WTC11 (cell line): ENCODE measurements at regions not wholly inside any gene's neighbourhood (a gene's known extent, or its start where the extent isn't known, plus 50 kb on each side); places are given as distances from the start of the nearest gene placed in this dataset.

ENCODE experiments used
- ATAC-seq: fragments of 200-7000 bp; cut with Tn5 transposase; 2 replicates; pipeline ENCODE4 v1.10.0; 2021; ENCODE audit warnings: mild to moderate bottlenecking, moderate library complexity
- CTCF ChIA-PET: fragments of 300-600 bp; sonication (Branson Sonifier 250); formaldehyde crosslinking; loops from one replicate; lab custom pipeline; 2021; ENCODE audit warnings: antibody characterized with exemption; lab: Charles Lee
- POLR2A ChIA-PET: fragments of 350-600 bp; sonication (Branson Sonifier 250); formaldehyde crosslinking; loops from one replicate; lab custom pipeline; 2021; ENCODE audit warnings: antibody characterized with exemption; lab: Charles Lee
- DNase-seq: peaks from one replicate; pipeline ENCODE4 v3.0.0; 2021; ENCODE audit warnings: low spot score
- H3K27ac Mint-ChIP-seq: 2 replicates; pipeline ENCODE4 v1.8.0; 2021; ENCODE audit warnings: mixed read lengths
- H3K27me3 Mint-ChIP-seq: 2 replicates; pipeline ENCODE4 v1.8.0; 2021; ENCODE audit warnings: low read depth, mild to moderate bottlenecking, moderate library complexity, mixed read lengths
- H3K36me3 Mint-ChIP-seq: 2 replicates; pipeline ENCODE4 v1.8.0; 2021; ENCODE audit warnings: mixed read lengths
- H3K4me1 Mint-ChIP-seq: 2 replicates; pipeline ENCODE4 v1.8.0; 2022; ENCODE audit warnings: mixed read lengths
- H3K4me3 Mint-ChIP-seq: 2 replicates; pipeline ENCODE4 v1.8.0; 2021; ENCODE audit warnings: mild to moderate bottlenecking, moderate library complexity, mixed read lengths
- H3K9me3 Mint-ChIP-seq: 2 replicates; pipeline ENCODE4 v1.8.0; 2021; ENCODE audit warnings: mixed read lengths
- ATF2 ChIP-seq: sonication (generic); formaldehyde crosslinking; IDR thresholded peaks from 2 replicates; pipeline ENCODE4 v1.8.1; 2022; ENCODE audit warnings: low read depth, missing genetic modification reagents, borderline replicate concordance
- ATF6 ChIP-seq: sonication (generic); formaldehyde crosslinking; IDR thresholded peaks from 2 replicates; pipeline ENCODE4 v1.8.1; 2023; ENCODE audit warnings: mild to moderate bottlenecking, missing genetic modification reagents
- CBFB ChIP-seq: sonication (generic); formaldehyde crosslinking; IDR thresholded peaks from 2 replicates; pipeline ENCODE4 v1.8.1; 2022; ENCODE audit warnings: mild to moderate bottlenecking, low read depth, missing genetic modification reagents
- ERG ChIP-seq: fragments of 250-450 bp; sonication (Bioruptor Pico); IDR thresholded peaks from 2 replicates; pipeline ENCODE4 v1.8.0; 2021; ENCODE audit warnings: mild to moderate bottlenecking
- ETV6 ChIP-seq: sonication (generic); formaldehyde crosslinking; IDR thresholded peaks from 2 replicates; pipeline ENCODE4 v1.8.1; 2022; ENCODE audit warnings: mild to moderate bottlenecking, missing genetic modification reagents
- GABPB1 ChIP-seq: sonication (generic); formaldehyde crosslinking; IDR thresholded peaks from 2 replicates; pipeline ENCODE4 v1.8.1; 2023; ENCODE audit warnings: mild to moderate bottlenecking, missing genetic modification reagents
- IRF1 ChIP-seq: sonication (generic); formaldehyde crosslinking; IDR thresholded peaks from 2 replicates; pipeline ENCODE4 v1.8.0; 2023; ENCODE audit warnings: missing genetic modification reagents
- JAZF1 ChIP-seq: fragments of 250-450 bp; sonication (Bioruptor Pico); IDR thresholded peaks from 2 replicates; pipeline ENCODE4 v1.9.0; 2021; ENCODE audit warnings: moderate library complexity, mild to moderate bottlenecking, inconsistent platforms
- MXD4 ChIP-seq: fragments of 250-450 bp; sonication (Bioruptor Pico); IDR thresholded peaks from 2 replicates; pipeline ENCODE4 v1.8.0; 2021; ENCODE audit warnings: mild to moderate bottlenecking, moderate library complexity, borderline replicate concordance
- NFATC4 ChIP-seq: fragments of 250-450 bp; sonication (Bioruptor Pico); IDR thresholded peaks from 2 replicates; pipeline ENCODE4 v1.9.0; 2021; ENCODE audit warnings: mild to moderate bottlenecking
- NR2C2 ChIP-seq: sonication (generic); formaldehyde crosslinking; IDR thresholded peaks from 2 replicates; pipeline ENCODE4 v1.8.0; 2022; ENCODE audit warnings: mild to moderate bottlenecking, missing genetic modification reagents
- ZNF138 ChIP-seq: sonication (generic); formaldehyde crosslinking; conservative IDR thresholded peaks from 2 replicates; pipeline ENCODE4 v1.8.1; 2022; ENCODE audit warnings: mild to moderate bottlenecking, moderate library complexity, missing genetic modification reagents
- ZNF263 ChIP-seq: sonication (generic); formaldehyde crosslinking; IDR thresholded peaks from 2 replicates; pipeline ENCODE4 v1.8.1; 2022; ENCODE audit warnings: low read depth, mild to moderate bottlenecking, moderate library complexity, missing genetic modification reagents
- ZNF416 ChIP-seq: fragments of 250-450 bp; sonication (Bioruptor Pico); IDR thresholded peaks from 2 replicates; pipeline ENCODE4 v1.9.0; 2021; ENCODE audit warnings: mild to moderate bottlenecking, inconsistent platforms
- ZNF423 ChIP-seq: fragments of 250-450 bp; sonication (Bioruptor Pico); IDR thresholded peaks from 2 replicates; pipeline ENCODE4 v2.1.2; 2022; ENCODE audit warnings: mild to moderate bottlenecking, moderate library complexity
- TF ChIP-seq, protein P1 (sequence below): fragments of 250-450 bp; sonication (Bioruptor Pico); IDR thresholded peaks from 2 replicates; pipeline ENCODE4 v1.9.0; 2021; ENCODE audit warnings: moderate library complexity, mild to moderate bottlenecking, inconsistent platforms, borderline replicate concordance
- TF ChIP-seq, protein P2 (sequence below): fragments of 250-450 bp; sonication (Bioruptor Pico); IDR thresholded peaks from 2 replicates; pipeline ENCODE4 v1.9.0; 2021; ENCODE audit warnings: mild to moderate bottlenecking
- TF ChIP-seq, protein P3 (sequence below): fragments of 250-450 bp; sonication (Bioruptor Pico); conservative IDR thresholded peaks from 2 replicates; pipeline ENCODE4 v1.9.0; 2021; ENCODE audit warnings: mild to moderate bottlenecking
- TF ChIP-seq, protein P4 (sequence below): sonication (generic); formaldehyde crosslinking; IDR thresholded peaks from 2 replicates; pipeline ENCODE4 v1.8.1; 2023; ENCODE audit warnings: mild to moderate bottlenecking, missing genetic modification reagents, borderline replicate concordance

- Mint-ChIP-seq H3K4me1 (peaks cover 4% of the 10 kb centered on the region), H3K36me3 (no peaks in the 10 kb centered on the region), H3K9me3 (no peaks in the 10 kb centered on the region), H3K4me3 (no peak overlapping the region), H3K27ac (no peak overlapping the region), H3K27me3 (no peaks in the 10 kb centered on the region)
- no peak for ATAC-seq
- TF ChIP-seq, protein P1, sequence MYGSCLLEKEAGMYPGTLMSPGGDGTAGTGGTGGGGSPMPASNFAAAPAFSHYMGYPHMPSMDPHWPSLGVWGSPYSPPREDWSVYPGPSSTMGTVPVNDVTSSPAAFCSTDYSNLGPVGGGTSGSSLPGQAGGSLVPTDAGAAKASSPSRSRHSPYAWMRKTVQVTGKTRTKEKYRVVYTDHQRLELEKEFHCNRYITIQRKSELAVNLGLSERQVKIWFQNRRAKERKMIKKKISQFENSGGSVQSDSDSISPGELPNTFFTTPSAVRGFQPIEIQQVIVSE (CRISPR knock-in tag), result no peak
- TF ChIP-seq MXD4 (CRISPR knock-in tag) (no peak), ZNF423 (CRISPR knock-in tag) (no peak), CBFB (CRISPR knock-in tag) (no peak), GABPB1 (no peak), ZNF416 (no peak), ERG (CRISPR knock-in tag) (no peak), ZNF138 (CRISPR knock-in tag) (no peak), ZNF263 (no peak), ATF6 (CRISPR knock-in tag) (no peak), NR2C2 (CRISPR knock-in tag) (no peak), ATF2 (CRISPR knock-in tag) (no peak), NFATC4 (CRISPR knock-in tag) (no peak), JAZF1 (CRISPR knock-in tag) (no peak), IRF1 (no peak), ETV6 (CRISPR knock-in tag) (no peak)
- TF ChIP-seq, protein P2, sequence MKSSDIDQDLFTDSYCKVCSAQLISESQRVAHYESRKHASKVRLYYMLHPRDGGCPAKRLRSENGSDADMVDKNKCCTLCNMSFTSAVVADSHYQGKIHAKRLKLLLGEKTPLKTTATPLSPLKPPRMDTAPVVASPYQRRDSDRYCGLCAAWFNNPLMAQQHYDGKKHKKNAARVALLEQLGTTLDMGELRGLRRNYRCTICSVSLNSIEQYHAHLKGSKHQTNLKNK (CRISPR knock-in tag), result no peak
- TF ChIP-seq, protein P3, sequence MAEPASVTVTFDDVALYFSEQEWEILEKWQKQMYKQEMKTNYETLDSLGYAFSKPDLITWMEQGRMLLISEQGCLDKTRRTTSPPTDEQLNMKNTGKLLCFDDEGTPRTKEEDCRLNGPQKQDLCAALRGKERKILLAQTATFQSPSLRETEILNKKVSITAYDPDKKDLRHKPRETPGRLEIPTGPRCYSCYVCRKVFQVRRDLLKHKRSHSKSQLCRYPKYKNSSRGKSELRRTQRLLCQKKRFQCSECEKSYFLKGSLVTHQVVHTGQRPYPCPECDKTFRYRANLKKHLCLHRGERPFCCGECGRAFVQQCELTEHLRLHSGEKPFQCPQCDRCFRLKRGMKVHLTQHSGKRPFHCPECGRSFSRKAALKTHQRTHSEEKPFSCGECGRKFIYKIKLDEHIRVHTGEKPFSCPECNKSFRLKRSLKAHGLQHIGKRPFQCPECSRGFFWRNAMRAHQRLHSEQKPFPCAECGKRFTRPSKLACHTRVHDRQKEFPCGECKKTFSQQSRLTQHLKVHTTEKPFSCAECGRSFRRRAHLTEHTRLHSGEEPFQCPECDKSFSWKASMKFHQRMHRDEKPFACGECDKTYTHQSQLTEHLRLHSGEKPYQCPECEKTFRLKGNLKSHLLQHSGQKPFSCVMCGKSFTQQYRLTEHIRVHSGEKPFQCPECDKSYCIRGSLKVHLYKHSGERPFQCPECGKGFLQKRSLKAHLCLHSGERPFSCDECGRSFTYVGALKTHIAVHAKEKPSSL (CRISPR knock-in tag), result no peak
- TF ChIP-seq, protein P4, sequence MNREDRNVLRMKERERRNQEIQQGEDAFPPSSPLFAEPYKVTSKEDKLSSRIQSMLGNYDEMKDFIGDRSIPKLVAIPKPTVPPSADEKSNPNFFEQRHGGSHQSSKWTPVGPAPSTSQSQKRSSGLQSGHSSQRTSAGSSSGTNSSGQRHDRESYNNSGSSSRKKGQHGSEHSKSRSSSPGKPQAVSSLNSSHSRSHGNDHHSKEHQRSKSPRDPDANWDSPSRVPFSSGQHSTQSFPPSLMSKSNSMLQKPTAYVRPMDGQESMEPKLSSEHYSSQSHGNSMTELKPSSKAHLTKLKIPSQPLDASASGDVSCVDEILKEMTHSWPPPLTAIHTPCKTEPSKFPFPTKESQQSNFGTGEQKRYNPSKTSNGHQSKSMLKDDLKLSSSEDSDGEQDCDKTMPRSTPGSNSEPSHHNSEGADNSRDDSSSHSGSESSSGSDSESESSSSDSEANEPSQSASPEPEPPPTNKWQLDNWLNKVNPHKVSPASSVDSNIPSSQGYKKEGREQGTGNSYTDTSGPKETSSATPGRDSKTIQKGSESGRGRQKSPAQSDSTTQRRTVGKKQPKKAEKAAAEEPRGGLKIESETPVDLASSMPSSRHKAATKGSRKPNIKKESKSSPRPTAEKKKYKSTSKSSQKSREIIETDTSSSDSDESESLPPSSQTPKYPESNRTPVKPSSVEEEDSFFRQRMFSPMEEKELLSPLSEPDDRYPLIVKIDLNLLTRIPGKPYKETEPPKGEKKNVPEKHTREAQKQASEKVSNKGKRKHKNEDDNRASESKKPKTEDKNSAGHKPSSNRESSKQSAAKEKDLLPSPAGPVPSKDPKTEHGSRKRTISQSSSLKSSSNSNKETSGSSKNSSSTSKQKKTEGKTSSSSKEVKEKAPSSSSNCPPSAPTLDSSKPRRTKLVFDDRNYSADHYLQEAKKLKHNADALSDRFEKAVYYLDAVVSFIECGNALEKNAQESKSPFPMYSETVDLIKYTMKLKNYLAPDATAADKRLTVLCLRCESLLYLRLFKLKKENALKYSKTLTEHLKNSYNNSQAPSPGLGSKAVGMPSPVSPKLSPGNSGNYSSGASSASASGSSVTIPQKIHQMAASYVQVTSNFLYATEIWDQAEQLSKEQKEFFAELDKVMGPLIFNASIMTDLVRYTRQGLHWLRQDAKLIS (CRISPR knock-in tag), result no peak
- CTCF ChIA-PET, result no interaction called here
- DNase-seq, result no peak
- POLR2A ChIA-PET, result no interaction called here
Observed at GRCh38 chr2:240301256-240301795, 134.1 kb upstream of the GPC1 start.
